ENCODE measurements at regions not wholly inside any gene's neighbourhood (a gene's known extent, or its start where the extent isn't known, plus 50 kb on each side); places are given as distances from the start of the nearest gene placed in this dataset.

DNA sequence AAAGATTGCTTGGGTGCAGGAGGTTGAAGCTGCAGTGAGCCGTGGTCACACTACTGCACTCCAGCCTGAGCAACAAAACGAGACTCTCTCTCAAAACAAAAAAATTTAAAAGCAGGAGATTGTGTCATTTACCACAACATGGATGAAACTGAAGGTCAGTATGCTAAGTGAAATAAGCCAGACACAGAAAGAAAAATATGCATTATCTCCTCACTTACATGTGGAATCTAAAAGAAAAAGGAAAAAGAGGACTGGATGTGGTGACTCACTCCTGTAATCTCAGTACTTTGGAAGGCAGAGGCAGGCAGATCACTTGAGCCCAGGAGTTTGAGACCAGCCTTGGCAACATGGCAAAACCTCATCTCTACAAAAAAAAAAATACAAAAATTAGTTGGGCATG, 146.8 kb upstream of the DAPK1 start:
- no peak overlapping the region for H3K4me3 ChIP-seq (replicated peaks; ENCODE audit: low read depth, low read length)
- DNase-seq (ENCODE audit: extremely low read depth, low read depth), result no peak
- TF ChIP-seq, protein P1, sequence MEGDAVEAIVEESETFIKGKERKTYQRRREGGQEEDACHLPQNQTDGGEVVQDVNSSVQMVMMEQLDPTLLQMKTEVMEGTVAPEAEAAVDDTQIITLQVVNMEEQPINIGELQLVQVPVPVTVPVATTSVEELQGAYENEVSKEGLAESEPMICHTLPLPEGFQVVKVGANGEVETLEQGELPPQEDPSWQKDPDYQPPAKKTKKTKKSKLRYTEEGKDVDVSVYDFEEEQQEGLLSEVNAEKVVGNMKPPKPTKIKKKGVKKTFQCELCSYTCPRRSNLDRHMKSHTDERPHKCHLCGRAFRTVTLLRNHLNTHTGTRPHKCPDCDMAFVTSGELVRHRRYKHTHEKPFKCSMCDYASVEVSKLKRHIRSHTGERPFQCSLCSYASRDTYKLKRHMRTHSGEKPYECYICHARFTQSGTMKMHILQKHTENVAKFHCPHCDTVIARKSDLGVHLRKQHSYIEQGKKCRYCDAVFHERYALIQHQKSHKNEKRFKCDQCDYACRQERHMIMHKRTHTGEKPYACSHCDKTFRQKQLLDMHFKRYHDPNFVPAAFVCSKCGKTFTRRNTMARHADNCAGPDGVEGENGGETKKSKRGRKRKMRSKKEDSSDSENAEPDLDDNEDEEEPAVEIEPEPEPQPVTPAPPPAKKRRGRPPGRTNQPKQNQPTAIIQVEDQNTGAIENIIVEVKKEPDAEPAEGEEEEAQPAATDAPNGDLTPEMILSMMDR (IDR thresholded peaks at IDR 0.05; ENCODE audit: low read depth, low read length, missing control alignments), result no peak

DNA sequence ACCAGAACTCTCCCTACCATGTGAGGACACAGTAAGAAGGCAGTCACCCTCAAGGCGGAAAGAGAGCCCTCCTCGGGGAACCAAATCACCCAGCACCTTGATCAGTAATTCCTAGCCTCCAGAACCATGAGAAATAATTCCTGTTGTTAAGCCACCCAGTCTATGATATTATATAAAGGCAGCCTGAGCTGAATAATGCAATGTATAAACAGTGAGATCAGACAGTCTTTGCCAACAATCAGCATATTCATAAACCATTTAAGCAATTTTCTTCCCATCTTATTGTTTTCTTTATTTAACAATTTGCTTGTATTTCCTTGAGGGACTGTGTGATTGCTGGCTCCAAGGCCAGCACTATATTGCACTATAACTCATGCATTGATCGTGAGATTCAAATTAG, 144.4 kb upstream of the DAPK1 start:
- TF ChIP-seq, protein P1 (IDR thresholded peaks at IDR 0.05; ENCODE audit: low read depth, low read length, missing control alignments), result no peak
- no peak for DNase-seq (ENCODE audit: extremely low read depth, low read depth)
- no peak overlapping the region for H3K4me3 ChIP-seq (replicated peaks; ENCODE audit: low read depth, low read length)

DNA sequence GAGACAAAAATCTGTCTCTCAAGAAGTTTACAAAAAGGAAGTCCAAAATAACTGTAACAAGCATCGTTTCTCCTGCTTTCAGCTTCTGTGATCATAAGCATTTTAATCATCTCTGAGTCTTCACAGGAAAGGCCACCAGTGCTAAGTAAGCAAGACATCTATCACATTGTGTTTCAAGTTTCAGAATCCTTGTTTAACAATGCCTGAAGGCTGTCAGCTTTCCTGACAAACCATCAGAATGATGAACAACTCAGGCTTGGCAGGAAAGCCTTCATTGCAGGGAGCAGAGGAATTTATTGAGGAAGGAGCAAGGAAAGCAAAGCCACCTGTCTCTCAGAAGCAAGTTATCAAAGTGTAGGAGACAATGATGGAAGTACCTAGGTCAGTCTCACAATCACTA, 143.5 kb upstream of the DAPK1 start:
- DNase-seq (ENCODE audit: extremely low read depth, low read depth), result no peak

DNA sequence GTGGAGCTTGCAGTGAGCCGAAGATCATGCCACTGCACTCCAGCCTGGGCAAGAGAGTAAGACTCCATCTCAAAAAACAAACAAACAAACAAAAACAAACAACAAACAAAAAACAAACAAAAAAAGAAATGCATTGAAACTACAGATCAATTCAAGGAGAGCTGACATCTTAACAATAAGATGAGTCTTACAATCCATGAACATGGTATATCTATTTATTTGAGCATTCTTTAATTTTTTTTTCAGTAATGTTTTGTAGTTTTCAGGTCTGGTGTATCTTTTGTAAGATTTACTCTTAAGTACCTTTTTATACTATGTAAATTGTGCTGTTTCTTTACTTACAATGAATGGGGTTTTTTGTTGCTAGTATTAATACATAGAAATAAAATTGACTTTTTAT, 140.1 kb upstream of the DAPK1 start:
- no peak for DNase-seq (ENCODE audit: extremely low read depth, low read depth)
- H3K4me3 ChIP-seq (replicated peaks; ENCODE audit: low read depth, low read length), result no peak overlapping the region
- TF ChIP-seq, protein P1 (IDR thresholded peaks at IDR 0.05; ENCODE audit: low read depth, low read length, missing control alignments), result no peak

More for the DNA sequence above, 143.5 kb upstream of the DAPK1 start:
- no peak overlapping the region for H3K4me3 ChIP-seq (replicated peaks; ENCODE audit: low read depth, low read length)
- TF ChIP-seq, protein P1 (IDR thresholded peaks at IDR 0.05; ENCODE audit: low read depth, low read length, missing control alignments), result no peak

DNA sequence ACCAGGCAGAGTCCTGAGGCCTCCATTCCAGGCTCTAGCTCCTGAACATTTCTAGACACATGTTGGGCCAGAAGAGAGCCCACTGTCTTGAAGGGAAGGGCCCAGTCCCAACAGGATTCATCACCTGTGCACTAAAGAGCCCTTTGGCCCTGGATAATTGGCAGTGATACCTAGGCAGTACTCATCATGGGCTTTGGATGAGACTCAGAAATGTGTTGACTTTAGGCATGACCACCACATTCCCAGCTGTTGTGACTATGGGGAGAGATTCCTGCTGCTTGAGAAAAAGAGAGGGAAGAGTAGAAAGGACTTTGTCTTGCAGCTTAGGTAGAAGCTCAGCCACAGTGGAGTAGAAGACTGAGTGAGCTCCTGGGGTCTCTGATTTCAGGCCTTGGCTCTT, 138.4 kb upstream of the DAPK1 start:
- TF ChIP-seq, protein P1 (IDR thresholded peaks at IDR 0.05; ENCODE audit: low read depth, low read length, missing control alignments), result no peak
- DNase-seq (ENCODE audit: extremely low read depth, low read depth), result no peak
- H3K4me3 ChIP-seq (replicated peaks; ENCODE audit: low read depth, low read length), result no peak overlapping the region

DNA sequence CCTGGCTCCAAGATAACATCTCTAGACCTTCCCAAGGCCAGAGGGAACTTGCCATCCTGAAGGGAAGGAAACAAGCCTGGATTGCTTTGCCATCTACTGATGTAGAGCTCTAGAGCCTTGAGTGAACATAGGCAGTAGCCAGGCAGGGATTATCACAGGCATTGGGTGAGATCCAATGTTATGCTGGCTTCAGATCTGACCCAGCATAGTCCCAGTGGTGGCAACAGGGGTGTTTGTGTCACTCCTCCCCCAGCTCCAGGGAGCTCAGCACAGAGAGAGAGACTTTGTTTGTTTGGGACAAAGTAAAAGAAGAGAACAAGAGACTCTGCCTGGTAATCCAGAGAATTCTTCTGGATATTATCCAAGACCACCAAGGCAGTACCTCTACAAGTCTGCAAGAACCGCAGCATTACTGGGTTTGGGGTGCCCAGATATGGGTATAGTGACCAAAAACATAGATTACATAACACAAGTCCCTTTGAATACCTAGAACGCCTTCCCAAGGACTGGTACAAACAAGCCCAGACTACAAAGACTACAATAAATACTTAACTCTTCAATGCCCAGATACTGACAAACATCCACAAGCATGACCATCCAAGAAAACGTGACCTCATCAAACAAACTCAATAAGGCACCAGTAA, 137.6 kb upstream of the DAPK1 start:
- no peak overlapping the region for H3K4me3 ChIP-seq (replicated peaks; ENCODE audit: low read depth, low read length)
- TF ChIP-seq, protein P1 (IDR thresholded peaks at IDR 0.05; ENCODE audit: low read depth, low read length, missing control alignments), result no peak
- DNase-seq (ENCODE audit: extremely low read depth, low read depth), result no peak

Data from HFF-Myc (cell line).